GM10248 (cell line): ENCODE measurements at regions not wholly inside any gene's neighbourhood (a gene's known extent, or its start where the extent isn't known, plus 50 kb on each side); places are given as distances from the start of the nearest gene placed in this dataset.

Experiments
- CTCF ChIA-PET: fragments of 300-600 bp; sonication (Branson Sonifier 250); formaldehyde crosslinking; extraction: SDS; loops from one replicate; lab custom pipeline; 2021; ENCODE audit warnings: antibody characterized with exemption; lab: Yijun Ruan, JAX
- POLR2A ChIA-PET: fragments of 350-650 bp; sonication (Branson Sonifier 250); formaldehyde crosslinking; extraction: SDS; loops from one replicate; lab custom pipeline; 2020; ENCODE audit warnings: antibody characterized with exemption; lab: Yijun Ruan, JAX
- DNase-seq: peaks from one replicate; pipeline ENCODE4 v3.0.0; 2012; ENCODE audit errors: extremely low spot score
- CTCF ChIP-seq: IDR thresholded peaks from 2 replicates; pipeline ENCODE4 v1.5.1; 2012; ENCODE audit warnings: mild to moderate bottlenecking, low read depth; ENCODE audit errors: extremely low read depth, missing control alignments, control extremely low read depth

- TF ChIP-seq CTCF = no peak
- no peak for DNase-seq
- POLR2A ChIA-PET = no interaction called here
- CTCF ChIA-PET = no interaction called here
Observed at GRCh38 chr2:138324068-138324771, 177.3 kb upstream of the SPOPL start.

- no peak for DNase-seq
- ChIA-PET POLR2A (no interaction called here), CTCF (no interaction called here)
- TF ChIP-seq CTCF = no peak
Observed at GRCh38 chr2:138327967-138328366, 173.6 kb upstream of the SPOPL start.

GRCh38 chr2:138329162-138329561 lies 172.4 kb upstream of the SPOPL start:
- ChIA-PET POLR2A (no interaction called here), CTCF (no interaction called here)
- no peak for DNase-seq
- TF ChIP-seq CTCF = no peak

GRCh38 chr2:138329591-138329990 lies 172.0 kb upstream of the SPOPL start:
- CTCF ChIA-PET = no interaction called here
- POLR2A ChIA-PET = no interaction called here
- DNase-seq = no peak
- TF ChIP-seq CTCF = no peak

GRCh38 chr2:138333121-138333520 lies 168.4 kb upstream of the SPOPL start:
- CTCF ChIA-PET = no interaction called here
- POLR2A ChIA-PET = no interaction called here
- no peak for TF ChIP-seq CTCF
- no peak for DNase-seq

GRCh38 chr2:138333677-138334076 lies 167.9 kb upstream of the SPOPL start:
- ChIA-PET POLR2A (no interaction called here), CTCF (no interaction called here)
- TF ChIP-seq CTCF = no peak
- DNase-seq = no peak

GRCh38 chr2:138334323-138334722 lies 167.2 kb upstream of the SPOPL start:
- no peak for DNase-seq
- ChIA-PET POLR2A (no interaction called here), CTCF (no interaction called here)
- no peak for TF ChIP-seq CTCF
